Ovary (tissue), 7 donors: ENCODE measurements at regions not wholly inside any gene's neighbourhood (a gene's known extent, or its start where the extent isn't known, plus 50 kb on each side); places are given as distances from the start of the nearest gene placed in this dataset.

Experiments used
- DNase-seq, 5 donors: peaks; one replicate each; pipeline ENCODE4 v3.0.0-alpha.2; 2019 to 2020
- H3K27ac ChIP-seq, 2 donors: fragments of 200-600 bp; one replicate each; pipeline versions ENCODE4 v1.5.1 to v1.8.0; 2019 to 2022
- H3K27me3 ChIP-seq: fragments of 200-600 bp; one replicate; pipeline ENCODE4 v1.8.0; 2022
- H3K36me3 ChIP-seq: fragments of 200-600 bp; sonication (generic); one replicate; pipeline ENCODE4 v1.5.1; 2019
- H3K4me1 ChIP-seq: one replicate; pipeline ENCODE4 v1.8.1; 2013; ENCODE audit warnings: mild to moderate bottlenecking, moderate library complexity; ENCODE audit not compliant: insufficient read depth
- H3K4me3 ChIP-seq: fragments of 200-600 bp; sonication (generic); one replicate; pipeline ENCODE4 v1.5.1; 2017
- H3K9me3 ChIP-seq, 2 donors: fragments of 200-600 bp in 1 of 2; sonication (generic) in 1 of 2; one replicate each; pipeline versions ENCODE4 v1.5.1 to v1.8.1; 2013 to 2019; ENCODE audit warnings: mild to moderate bottlenecking in 1 of 2, moderate library complexity in 1 of 2
- CTCF ChIP-seq, 3 donors: fragments of 450-650 bp in 2 of 3; fragments of 200-600 bp in 1 of 3; IDR thresholded peaks; one replicate each; pipeline versions ENCODE4 v1.5.1 to v1.8.0; 2016 to 2022; ENCODE audit warnings: antibody characterized with exemption in 3 of 3, mild to moderate bottlenecking in 1 of 3
- EP300 ChIP-seq: sonication (generic); formaldehyde crosslinking; IDR thresholded peaks from one replicate; pipeline ENCODE4 v1.6.1; 2017; ENCODE audit warnings: antibody characterized with exemption
- POLR2A ChIP-seq: fragments of 450-650 bp; IDR thresholded peaks from one replicate; pipeline ENCODE4 v1.6.1; 2017; ENCODE audit warnings: antibody characterized with exemption, mild to moderate bottlenecking, moderate library complexity
- WGBS, 3 donors: extraction: QIAGEN DNeasy Blood & Tissue Kit in 1 of 3; methylation state at CpG; one replicate each; pipeline versions ENCODE4 v1.1.5 to v1.1.7; 2013 to 2017; 5-methylcytosine and 5-hydroxymethylcytosine counted together
- intact Hi-C, 4 donors: fragments of 100-400 bp; cut with DNase I; formaldehyde crosslinking; loops; one replicate each; pipeline versions ENCODE4 v1.11.0 to v1.15.1; 2022 to 2023
- donor health status: DM: no; HTN: no; CAD: no; lungs with moderate emphysema.
- donor health status: DM: no; HTN: no; CAD: no.
- donor health status: Bipolar disorder and iron deficiency.
- donor health status: DM: no; HTN: no; CAD: no.
- donor health status: DM: yes; HTN: yes; CAD: no.

GRCh38 chr2:224111576-224111975 lies 72.5 kb upstream of the SERPINE2 start:
- 83 to 95% (median 94%) methylated on average over 2 of the region's 2 CpGs for WGBS, 3 donors

GRCh38 chr2:224110811-224111210 lies 71.7 kb upstream of the SERPINE2 start:
- intact Hi-C loops: no loop called here
- 91 to 94% (median 91%) methylated on average over 6 of the region's 6 CpGs for WGBS, 3 donors
- H3K9me3 ChIP-seq: peaks cover 0 to 4% of the 10 kb centered on the region in 2 donors
- no peak for TF ChIP-seq CTCF (IDR thresholded peaks at IDR 0.05)
- TF ChIP-seq EP300: no peak
- TF ChIP-seq POLR2A: no peak
- no peak overlapping the region for H3K4me3 ChIP-seq
- DNase-seq: no peak
- H3K36me3 ChIP-seq: no peaks in the 10 kb centered on the region
- H3K27me3 ChIP-seq: no peaks in the 10 kb centered on the region
- no peak overlapping the region for H3K27ac ChIP-seq
- H3K4me1 ChIP-seq: peaks cover 3% of the 10 kb centered on the region

More at GRCh38 chr2:224111576-224111975, 72.5 kb upstream of the SERPINE2 start:
- TF ChIP-seq CTCF (IDR thresholded peaks at IDR 0.05): no peak
- no peak for TF ChIP-seq EP300
- TF ChIP-seq POLR2A: no peak
- Histone ChIP-seq H3K4me3 (no peak overlapping the region), H3K9me3 (peaks cover 0 to 4% of the 10 kb centered on the region in 2 donors), H3K27ac (no peak overlapping the region), H3K36me3 (no peaks in the 10 kb centered on the region), H3K27me3 (no peaks in the 10 kb centered on the region), H3K4me1 (peaks cover 3% of the 10 kb centered on the region)
- DNase-seq: no peak
- intact Hi-C loops: no loop called here

- Histone ChIP-seq H3K9me3 (peaks cover 0 to 4% of the 10 kb centered on the region in 2 donors), H3K4me3 (no peak overlapping the region), H3K27me3 (no peaks in the 10 kb centered on the region), H3K27ac (no peak overlapping the region), H3K36me3 (no peaks in the 10 kb centered on the region), H3K4me1 (peaks cover 3% of the 10 kb centered on the region)
- DNase-seq: no peak
- intact Hi-C loops: no loop called here
- WGBS, 3 donors: 9 to 27% (median 17%) methylated on average over 6 of the region's 6 CpGs
- TF ChIP-seq POLR2A (no peak), CTCF (IDR thresholded peaks at IDR 0.05) (no peak), EP300 (no peak)
Observed at GRCh38 chr2:224109751-224110150, 70.7 kb upstream of the SERPINE2 start.

GRCh38 chr2:224106794-224107193 lies 67.7 kb upstream of the SERPINE2 start:
- Histone ChIP-seq H3K27me3 (no peaks in the 10 kb centered on the region), H3K36me3 (no peaks in the 10 kb centered on the region), H3K9me3 (no peaks in the 10 kb centered on the region), H3K27ac (no peak overlapping the region), H3K4me1 (peaks cover 3% of the 10 kb centered on the region), H3K4me3 (no peak overlapping the region)
- intact Hi-C loops: no loop called here
- no peak for TF ChIP-seq EP300
- whole genome bisulfite sequencing, 3 donors: 95 to 100% (median 98%) methylated on average over 2 of the region's 2 CpGs
- no peak for DNase-seq

- Histone ChIP-seq H3K27me3 (no peaks in the 10 kb centered on the region), H3K9me3 (no peaks in the 10 kb centered on the region), H3K36me3 (no peaks in the 10 kb centered on the region), H3K27ac (no peak overlapping the region), H3K4me3 (no peak overlapping the region), H3K4me1 (peaks cover under 1% of the 10 kb centered on the region)
- intact Hi-C loops: no loop called here
- 95 to 100% (median 96%) methylated on average over 1 of the region's 1 CpG for WGBS, 3 donors
- no peak for DNase-seq
- TF ChIP-seq POLR2A (no peak), CTCF (IDR thresholded peaks at IDR 0.05) (no peak), EP300 (no peak)
Observed at GRCh38 chr2:224104668-224105386, 65.7 kb upstream of the SERPINE2 start.
